ENCODE measurements at regions not wholly inside any gene's neighbourhood (a gene's known extent, or its start where the extent isn't known, plus 50 kb on each side); places are given as distances from the start of the nearest gene placed in this dataset.
"Not testable (repeated sequence)": the region's sequence is repeated elsewhere in the genome, so short reads cannot be mapped to it uniquely, and the experiment has no call there.

GRCh38 chr14:25303934-25304333 lies 254.0 kb upstream of the STXBP6 start:
- 70% methylated on average over 2 of the region's 2 CpGs for WGBS (ENCODE audit: insufficient coverage)
- Mint-ChIP-seq H3K27ac (no peak overlapping the region), H3K4me1 (no peaks in the 10 kb centered on the region), H3K9me3 (peaks cover 0 to 2% of the 10 kb centered on the region in 2 donors), H3K36me3 (no peaks in the 10 kb centered on the region), H3K27me3 (ENCODE audit: low read depth in 2 of 2) (peaks cover 6% of the 10 kb centered on the region in 2 donors), H3K4me3 (no peak overlapping the region)
- DNase-seq (no peak), ATAC-seq (no peak)
- H3K27ac ChIP-seq (ENCODE audit: low read length), result no peak overlapping the region
- no peaks in the 10 kb centered on the region for H3K9me3 ChIP-seq (ENCODE audit: control insufficient read depth, insufficient read depth, low read length)
- H3K27me3 ChIP-seq (ENCODE audit: control insufficient read depth, insufficient read depth, low read length), result peaks cover 2% of the 10 kb centered on the region
- intact Hi-C loops (cut with micrococcal nuclease), result no loop called here
- no peaks in the 10 kb centered on the region for H3K4me1 ChIP-seq (ENCODE audit: control insufficient read depth, insufficient read depth, low read length)
- no peak overlapping the region for H3K4me3 ChIP-seq (ENCODE audit: low read length)
- no peaks in the 10 kb centered on the region for H3K36me3 ChIP-seq (ENCODE audit: control insufficient read depth, insufficient read depth, low read length)
- no peak for TF ChIP-seq CTCF (IDR thresholded peaks at IDR 0.05)

- H3K36me3 ChIP-seq (ENCODE audit: control insufficient read depth, insufficient read depth, low read length), result no peaks in the 10 kb centered on the region
- Mint-ChIP-seq H3K4me1 (no peaks in the 10 kb centered on the region), H3K27me3 (ENCODE audit: low read depth in 2 of 2) (peaks cover 14 to 19% of the 10 kb centered on the region in 2 donors), H3K36me3 (no peaks in the 10 kb centered on the region), H3K27ac (no peak overlapping the region), H3K9me3 (peaks cover 0 to 2% of the 10 kb centered on the region in 2 donors), H3K4me3 (no peak overlapping the region)
- no peak for ATAC-seq
- no peak for TF ChIP-seq CTCF (IDR thresholded peaks at IDR 0.05)
- H3K4me1 ChIP-seq (ENCODE audit: control insufficient read depth, insufficient read depth, low read length), result no peaks in the 10 kb centered on the region
- no peak for DNase-seq
- intact Hi-C loops (cut with micrococcal nuclease), result no loop called here
- H3K27me3 ChIP-seq (ENCODE audit: control insufficient read depth, insufficient read depth, low read length), result peaks cover 2% of the 10 kb centered on the region
- H3K9me3 ChIP-seq (ENCODE audit: control insufficient read depth, insufficient read depth, low read length), result no peaks in the 10 kb centered on the region
- H3K27ac ChIP-seq (ENCODE audit: low read length), result no peak overlapping the region
- H3K4me3 ChIP-seq (ENCODE audit: low read length), result no peak overlapping the region
Observed at GRCh38 chr14:25298238-25298637, 248.3 kb upstream of the STXBP6 start.

- intact Hi-C loops (cut with micrococcal nuclease); H3K4me3 ChIP-seq (ENCODE audit: low read length); H3K36me3 ChIP-seq (ENCODE audit: control insufficient read depth, insufficient read depth, low read length); H3K27ac Mint-ChIP-seq; DNase-seq; H3K4me1 Mint-ChIP-seq; H3K27me3 Mint-ChIP-seq (ENCODE audit: low read depth in 2 of 2); H3K36me3 Mint-ChIP-seq; H3K4me1 ChIP-seq (ENCODE audit: control insufficient read depth, insufficient read depth, low read length); ATAC-seq; H3K9me3 Mint-ChIP-seq; H3K4me3 Mint-ChIP-seq; H3K27me3 ChIP-seq (ENCODE audit: control insufficient read depth, insufficient read depth, low read length); H3K9me3 ChIP-seq (ENCODE audit: control insufficient read depth, insufficient read depth, low read length); H3K27ac ChIP-seq (ENCODE audit: low read length): not testable (repeated sequence)
- no CpG with 5 or more reads among the region's 1 CpG for WGBS (ENCODE audit: insufficient coverage)
Observed at GRCh38 chr14:25290154-25290553, 240.2 kb upstream of the STXBP6 start.

- WGBS (ENCODE audit: insufficient coverage), result no CpG with 5 or more reads among the region's 2 CpGs
- H3K4me3 ChIP-seq (ENCODE audit: low read length), result no peak overlapping the region
Observed at GRCh38 chr14:25274529-25274928, 224.6 kb upstream of the STXBP6 start.

More at GRCh38 chr14:25274529-25274928, 224.6 kb upstream of the STXBP6 start:
- H3K36me3 Mint-ChIP-seq, result no peaks in the 10 kb centered on the region
- peaks cover 7 to 56% of the 10 kb centered on the region in 2 donors for H3K27me3 Mint-ChIP-seq (ENCODE audit: low read depth in 2 of 2)
- intact Hi-C loops (cut with micrococcal nuclease), result no loop called here
- ATAC-seq, result no peak
- H3K4me3 Mint-ChIP-seq, result no peak overlapping the region
- DNase-seq, result no peak
- Histone ChIP-seq H3K4me1 (ENCODE audit: control insufficient read depth, insufficient read depth, low read length) (no peaks in the 10 kb centered on the region), H3K9me3 (ENCODE audit: control insufficient read depth, insufficient read depth, low read length) (no peaks in the 10 kb centered on the region), H3K27ac (ENCODE audit: low read length) (no peak overlapping the region), H3K36me3 (ENCODE audit: control insufficient read depth, insufficient read depth, low read length) (no peaks in the 10 kb centered on the region), H3K27me3 (ENCODE audit: control insufficient read depth, insufficient read depth, low read length) (peaks cover 2% of the 10 kb centered on the region)
- no peak for TF ChIP-seq CTCF (IDR thresholded peaks at IDR 0.05)
- no peaks in the 10 kb centered on the region for H3K9me3 Mint-ChIP-seq
- no peaks in the 10 kb centered on the region for H3K4me1 Mint-ChIP-seq
- no peak overlapping the region for H3K27ac Mint-ChIP-seq

All from natural killer cell (primary cell).